ENCODE measurements at regions not wholly inside any gene's neighbourhood (a gene's known extent, or its start where the extent isn't known, plus 50 kb on each side); places are given as distances from the start of the nearest gene placed in this dataset.
"Not testable (repeated sequence)": the region's sequence is repeated elsewhere in the genome, so short reads cannot be mapped to it uniquely, and the experiment has no call there.

- Histone ChIP-seq H3K9me3 (no peaks in the 10 kb centered on the region), H3K27me3 (no peaks in the 10 kb centered on the region), H3K4me3 (peak overlapping the region; percentile 36 to 47), H3K27ac (peak overlapping the region; percentile 69 to 81), H3K36me3 (no peaks in the 10 kb centered on the region), H3K4me1 (peaks cover 0 to 29% (median 23%) of the 10 kb centered on the region in 4 donors)
- no peak for DNase-seq
- TF ChIP-seq CTCF (IDR thresholded peaks at IDR 0.05): no peak
- intact Hi-C loops (cut with DNase I; ENCODE audit: low total_unique reads): no loop called here
Measured at GRCh38 chr10:47165168-47165710, 134.8 kb upstream of the GDF10 start.

GRCh38 chr10:47165711-47166404 is 134.1 kb upstream of the GDF10 start:
- no peaks in the 10 kb centered on the region for H3K27me3 ChIP-seq
- peak; percentile 84 to 90 for DNase-seq
- H3K36me3 ChIP-seq: no peaks in the 10 kb centered on the region
- intact Hi-C loops (cut with DNase I; ENCODE audit: low total_unique reads): no loop called here
- peak overlapping the region; percentile 69 to 81 for H3K27ac ChIP-seq
- H3K9me3 ChIP-seq: no peaks in the 10 kb centered on the region
- H3K4me1 ChIP-seq: peaks cover 0 to 29% (median 23%) of the 10 kb centered on the region in 4 donors
- TF ChIP-seq CTCF (IDR thresholded peaks at IDR 0.05): no peak
- peak overlapping the region; percentile 36 to 47 for H3K4me3 ChIP-seq

- no peak for DNase-seq
- no peak for TF ChIP-seq CTCF (IDR thresholded peaks at IDR 0.05)
- peak overlapping the region; percentile 36 to 47 for H3K4me3 ChIP-seq
- no peaks in the 10 kb centered on the region for H3K27me3 ChIP-seq
- peaks cover 0 to 29% (median 23%) of the 10 kb centered on the region in 4 donors for H3K4me1 ChIP-seq
- no peaks in the 10 kb centered on the region for H3K36me3 ChIP-seq
- intact Hi-C loops (cut with DNase I; ENCODE audit: low total_unique reads): no loop called here
- peak overlapping the region; percentile 69 to 81 for H3K27ac ChIP-seq
- H3K9me3 ChIP-seq: no peaks in the 10 kb centered on the region
Measured at GRCh38 chr10:47166405-47166777, 133.6 kb upstream of the GDF10 start.

- Histone ChIP-seq H3K4me1 (peaks cover 0 to 29% (median 23%) of the 10 kb centered on the region in 4 donors), H3K27ac (peak overlapping the region; percentile 69 to 81), H3K4me3 (peak overlapping the region; percentile 26 to 35)
- DNase-seq: peak; percentile 87 to 93
- H3K36me3 ChIP-seq; intact Hi-C loops (cut with DNase I; ENCODE audit: low total_unique reads); H3K27me3 ChIP-seq; H3K9me3 ChIP-seq: not testable (repeated sequence)
Measured at GRCh38 chr10:47166808-47167581, 133.0 kb upstream of the GDF10 start.

GRCh38 chr10:47167591-47167990 is 132.4 kb upstream of the GDF10 start:
- H3K27ac ChIP-seq: peak overlapping the region; percentile 69 to 81
- DNase-seq: no peak
- H3K4me1 ChIP-seq: peaks cover 0 to 29% (median 23%) of the 10 kb centered on the region in 4 donors
- H3K9me3 ChIP-seq: no peaks in the 10 kb centered on the region
- intact Hi-C loops (cut with DNase I; ENCODE audit: low total_unique reads): no loop called here
- TF ChIP-seq CTCF (IDR thresholded peaks at IDR 0.05): no peak
- H3K36me3 ChIP-seq: no peaks in the 10 kb centered on the region
- H3K4me3 ChIP-seq: no peak overlapping the region
- no peaks in the 10 kb centered on the region for H3K27me3 ChIP-seq

GRCh38 chr10:47169581-47169980 is 130.4 kb upstream of the GDF10 start:
- DNase-seq: no peak
- Histone ChIP-seq H3K27me3 (no peaks in the 10 kb centered on the region), H3K27ac (no peak overlapping the region), H3K36me3 (no peaks in the 10 kb centered on the region), H3K9me3 (no peaks in the 10 kb centered on the region), H3K4me1 (peaks cover 0 to 29% (median 23%) of the 10 kb centered on the region in 4 donors), H3K4me3 (no peak overlapping the region)
- TF ChIP-seq CTCF (IDR thresholded peaks at IDR 0.05): no peak
- intact Hi-C loops (cut with DNase I; ENCODE audit: low total_unique reads): no loop called here
